ENCODE measurements at regions not wholly inside any gene's neighbourhood (a gene's known extent, or its start where the extent isn't known, plus 50 kb on each side); places are given as distances from the start of the nearest gene placed in this dataset.

- ATAC-seq (no peak), DNase-seq (no peak)
- no peak overlapping the region for H3K4me3 ChIP-seq
- no peaks in the 10 kb centered on the region for H3K27me3 ChIP-seq
- 80 to 85% methylated on average over 3 of the region's 3 CpGs for WGBS, 2 donors
- intact Hi-C loops (cut with DNase I) = no loop called here
- H3K4me1 ChIP-seq = peaks cover 5% of the 10 kb centered on the region
- no peak for TF ChIP-seq POLR2A (IDR thresholded peaks at IDR 0.05)
- no peak for TF ChIP-seq CTCF (IDR thresholded peaks at IDR 0.05)
- no peak overlapping the region for H3K27ac ChIP-seq
- H3K9me3 ChIP-seq = no peaks in the 10 kb centered on the region
- no peaks in the 10 kb centered on the region for H3K36me3 ChIP-seq (replicated peaks in 1 of 2; ENCODE audit: insufficient read depth in 1 of 2, low read depth in 2 of 2)
Observed at GRCh38 chr5:89407054-89407453, 524.1 kb upstream of the MEF2C start.

DNA sequence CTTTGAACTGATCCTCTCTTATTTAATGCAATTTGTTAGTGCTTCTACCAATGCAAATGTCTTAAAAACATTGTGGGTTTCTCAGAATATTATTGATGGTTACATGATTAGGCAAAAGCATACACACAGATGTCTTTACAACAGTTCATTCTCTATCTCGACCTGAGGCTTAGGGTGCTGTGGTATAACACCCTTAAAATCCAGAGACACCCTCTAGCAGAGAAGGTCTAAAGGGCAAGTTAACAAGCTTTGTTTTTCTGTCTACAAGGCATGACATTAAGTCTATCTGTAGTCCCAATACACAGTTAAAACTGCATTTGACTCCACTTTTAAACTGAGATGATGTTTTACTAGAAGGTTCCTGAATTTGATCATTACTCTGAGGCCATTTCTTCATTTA is 518.7 kb upstream of the MEF2C start:
- Histone ChIP-seq H3K4me1 (peaks cover 10% of the 10 kb centered on the region), H3K4me3 (no peak overlapping the region), H3K27ac (no peak overlapping the region), H3K27me3 (no peaks in the 10 kb centered on the region), H3K9me3 (no peaks in the 10 kb centered on the region), H3K36me3 (replicated peaks in 1 of 2; ENCODE audit: insufficient read depth in 1 of 2, low read depth in 2 of 2) (no peaks in the 10 kb centered on the region)
- ATAC-seq (no peak), DNase-seq (no peak)
- 68 to 73% methylated on average over 1 of the region's 1 CpG for WGBS, 2 donors
- TF ChIP-seq CTCF (IDR thresholded peaks at IDR 0.05) = no peak
- no peak for TF ChIP-seq POLR2A (IDR thresholded peaks at IDR 0.05)
- intact Hi-C loops (cut with DNase I) = no loop called here

GRCh38 chr5:89401012-89401411 is 518.0 kb upstream of the MEF2C start:
- WGBS, 2 donors = 97 to 100% methylated on average over 3 of the region's 3 CpGs
- Histone ChIP-seq H3K27me3 (no peaks in the 10 kb centered on the region), H3K9me3 (no peaks in the 10 kb centered on the region)

DNA sequence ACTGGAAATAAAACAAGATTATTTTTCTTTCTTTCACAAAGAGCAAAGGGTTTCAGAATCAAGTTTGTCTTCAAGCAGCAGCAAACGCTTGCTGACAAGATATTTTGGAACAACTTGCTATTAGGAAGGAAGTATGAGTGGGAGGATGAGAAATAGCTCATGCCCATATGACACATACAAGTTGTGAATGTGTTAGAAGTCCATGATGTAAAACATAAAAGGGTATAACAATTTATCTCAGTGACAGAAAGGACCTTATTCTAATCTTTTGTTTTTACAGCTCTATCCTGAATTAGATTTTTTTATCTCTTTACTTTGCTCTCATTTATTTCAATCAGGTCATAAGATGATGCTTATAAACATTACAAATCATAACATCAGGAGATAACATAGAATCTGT is 516.6 kb upstream of the MEF2C start:
- Histone ChIP-seq H3K27me3 (no peaks in the 10 kb centered on the region), H3K4me1 (peaks cover 10% of the 10 kb centered on the region), H3K36me3 (replicated peaks in 1 of 2; ENCODE audit: insufficient read depth in 1 of 2, low read depth in 2 of 2) (no peaks in the 10 kb centered on the region), H3K9me3 (no peaks in the 10 kb centered on the region), H3K27ac (no peak overlapping the region), H3K4me3 (no peak overlapping the region)
- intact Hi-C loops (cut with DNase I) = no loop called here
- DNase-seq = no peak
- ATAC-seq = no peak
- TF ChIP-seq CTCF (IDR thresholded peaks at IDR 0.05) = no peak
- no peak for TF ChIP-seq POLR2A (IDR thresholded peaks at IDR 0.05)
- 66 to 78% methylated on average over 1 of the region's 1 CpG for WGBS, 2 donors

More at GRCh38 chr5:89401012-89401411, 518.0 kb upstream of the MEF2C start:
- no peak overlapping the region for H3K4me3 ChIP-seq
- no peak for DNase-seq
- no peaks in the 10 kb centered on the region for H3K36me3 ChIP-seq (replicated peaks in 1 of 2; ENCODE audit: insufficient read depth in 1 of 2, low read depth in 2 of 2)
- TF ChIP-seq CTCF (IDR thresholded peaks at IDR 0.05) (no peak), POLR2A (IDR thresholded peaks at IDR 0.05) (no peak)
- peaks cover 10% of the 10 kb centered on the region for H3K4me1 ChIP-seq
- intact Hi-C loops (cut with DNase I) = no loop called here
- ATAC-seq = no peak
- no peak overlapping the region for H3K27ac ChIP-seq

- H3K9me3 ChIP-seq = no peaks in the 10 kb centered on the region
- WGBS, 2 donors = 64 to 100% methylated on average over 1 of the region's 1 CpG
- H3K36me3 ChIP-seq (replicated peaks in 1 of 2; ENCODE audit: insufficient read depth in 1 of 2, low read depth in 2 of 2) = no peaks in the 10 kb centered on the region
- H3K27me3 ChIP-seq = no peaks in the 10 kb centered on the region
- peaks cover 5% of the 10 kb centered on the region for H3K4me1 ChIP-seq
- peak in 1 of 4 donors; percentile 4 for DNase-seq
- intact Hi-C loops (cut with DNase I) = no loop called here
- no peak for ATAC-seq
- H3K4me3 ChIP-seq = no peak overlapping the region
- no peak for TF ChIP-seq POLR2A (IDR thresholded peaks at IDR 0.05)
- no peak for TF ChIP-seq CTCF (IDR thresholded peaks at IDR 0.05)
- peak overlapping the region in 1 of 4 donors; percentile 44 for H3K27ac ChIP-seq
Observed at GRCh38 chr5:89397096-89397495, 514.1 kb upstream of the MEF2C start.
